ENCODE measurements at regions not wholly inside any gene's neighbourhood (a gene's known extent, or its start where the extent isn't known, plus 50 kb on each side); places are given as distances from the start of the nearest gene placed in this dataset.

DNA sequence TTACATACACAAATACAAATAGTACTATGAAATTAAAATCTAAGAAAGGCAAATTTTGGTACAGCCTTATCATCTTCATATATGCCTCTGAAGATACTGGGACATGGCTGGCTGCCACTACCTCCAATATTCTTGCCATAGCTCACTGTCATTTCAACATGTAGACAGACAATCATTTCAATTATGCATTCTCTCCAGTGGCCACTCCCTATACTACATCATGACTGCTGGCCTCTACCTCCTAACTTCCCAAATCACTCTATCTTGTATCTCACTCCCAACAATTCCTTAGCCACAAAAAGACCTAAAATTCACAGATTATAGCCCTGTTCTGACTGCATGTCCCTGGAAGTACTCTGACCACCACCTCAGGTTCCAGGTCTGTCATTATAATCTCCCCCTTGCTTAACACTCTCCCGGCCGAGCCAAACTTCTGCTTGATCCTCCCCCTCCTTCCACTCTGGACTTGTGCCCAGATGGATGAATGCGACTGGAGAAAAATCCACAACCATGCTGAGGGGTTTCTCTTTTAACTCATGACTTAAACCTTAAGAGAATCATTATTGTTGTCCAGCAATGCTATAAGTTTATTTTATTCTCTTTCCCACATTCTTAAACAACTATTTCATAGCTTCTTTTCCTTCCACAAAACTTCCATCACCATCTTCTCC is 225.3 kb upstream of the TLE4 start:
- DNase-seq (ENCODE audit: low spot score), result no peak

DNA sequence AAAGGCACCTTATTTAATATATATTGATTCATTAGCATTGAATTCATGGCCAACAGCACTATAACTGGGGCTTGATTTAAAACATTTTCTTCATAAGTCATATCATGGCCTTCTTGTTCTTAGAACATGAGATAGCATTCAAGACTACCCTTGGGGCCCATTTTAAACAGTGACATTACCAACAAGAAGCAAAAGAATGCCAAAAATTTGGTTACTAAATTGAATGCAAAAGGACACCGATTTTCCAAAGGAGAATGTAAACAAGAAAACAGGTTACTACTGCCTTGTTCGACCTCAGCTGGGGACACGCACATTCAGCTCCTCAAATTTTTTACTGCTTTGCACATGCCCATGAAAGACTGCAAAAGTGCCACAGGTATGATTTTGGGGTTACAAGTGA is 219.4 kb upstream of the TLE4 start:
- DNase-seq (ENCODE audit: low spot score), result no peak

DNA sequence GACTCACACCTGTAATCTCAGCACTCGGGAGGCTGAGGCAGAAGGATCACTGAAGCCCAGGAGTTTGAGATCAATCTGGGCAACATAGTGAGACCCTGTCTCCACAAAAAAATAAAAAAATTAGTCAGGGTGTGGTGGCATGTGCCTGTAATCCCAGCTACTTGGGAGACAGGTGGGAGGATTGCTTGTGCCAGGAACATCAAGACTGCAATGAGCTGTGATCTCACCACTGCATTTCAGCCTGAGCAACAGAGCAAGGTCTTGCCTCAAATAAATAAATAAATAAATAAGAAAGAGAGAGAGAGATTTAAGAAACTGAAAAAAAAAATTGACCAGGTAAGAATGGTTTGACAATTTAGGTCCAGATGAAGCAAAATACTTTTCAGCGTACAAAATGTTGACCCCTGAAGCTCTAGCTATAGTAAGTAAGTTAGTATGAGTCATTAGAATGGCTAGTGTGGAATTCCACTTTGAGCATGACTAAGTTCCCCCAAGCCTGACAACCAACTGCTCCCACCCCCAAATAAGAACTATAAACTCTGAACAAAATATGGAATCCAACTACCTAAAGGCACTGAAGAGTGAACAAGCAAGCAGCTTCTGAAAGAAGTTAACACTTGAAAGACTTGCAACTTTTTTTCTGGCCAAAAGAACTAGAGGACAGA is 217.8 kb upstream of the TLE4 start:
- DNase-seq (ENCODE audit: low spot score), result no peak

DNA sequence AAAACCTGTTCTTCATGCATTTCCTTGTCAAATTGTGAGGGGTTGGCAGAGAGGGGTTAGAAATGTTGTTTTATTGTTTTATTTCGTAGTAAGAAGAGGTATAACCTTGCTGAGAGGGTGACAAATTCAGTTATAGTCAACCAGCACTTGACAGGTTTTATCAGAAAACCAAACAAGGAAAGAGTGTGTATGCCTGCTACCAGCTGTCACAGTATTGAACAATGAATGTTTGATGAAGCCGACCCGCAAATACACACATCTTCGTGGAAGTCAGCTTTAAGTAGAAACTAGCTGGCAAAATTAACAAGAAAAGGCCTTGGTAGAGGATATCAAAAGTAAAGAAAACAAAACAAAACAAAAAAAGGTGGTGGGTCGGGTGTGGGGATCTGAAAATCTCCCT is 214.6 kb upstream of the TLE4 start:
- no peak for DNase-seq (ENCODE audit: low spot score)

DNA sequence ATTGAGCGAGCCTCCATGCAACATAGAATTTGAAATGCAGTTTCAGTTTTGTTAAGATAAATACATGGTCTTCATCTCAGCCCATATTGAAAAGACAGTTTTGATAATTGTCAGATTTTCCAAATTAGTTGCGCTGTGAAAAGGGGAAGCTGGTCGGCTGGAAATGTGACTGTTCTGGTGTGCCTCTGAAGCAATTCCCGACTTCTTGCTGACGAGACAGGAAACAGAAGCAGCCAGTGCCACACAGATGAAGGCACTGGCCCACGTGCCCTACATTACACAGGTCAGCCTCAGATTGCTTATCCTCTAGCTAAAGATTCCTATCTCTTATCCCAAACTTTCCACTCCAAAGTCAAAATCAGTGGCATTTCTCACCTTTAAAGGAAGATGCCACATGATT is 214.1 kb upstream of the TLE4 start:
- DNase-seq (ENCODE audit: low spot score), result no peak

DNA sequence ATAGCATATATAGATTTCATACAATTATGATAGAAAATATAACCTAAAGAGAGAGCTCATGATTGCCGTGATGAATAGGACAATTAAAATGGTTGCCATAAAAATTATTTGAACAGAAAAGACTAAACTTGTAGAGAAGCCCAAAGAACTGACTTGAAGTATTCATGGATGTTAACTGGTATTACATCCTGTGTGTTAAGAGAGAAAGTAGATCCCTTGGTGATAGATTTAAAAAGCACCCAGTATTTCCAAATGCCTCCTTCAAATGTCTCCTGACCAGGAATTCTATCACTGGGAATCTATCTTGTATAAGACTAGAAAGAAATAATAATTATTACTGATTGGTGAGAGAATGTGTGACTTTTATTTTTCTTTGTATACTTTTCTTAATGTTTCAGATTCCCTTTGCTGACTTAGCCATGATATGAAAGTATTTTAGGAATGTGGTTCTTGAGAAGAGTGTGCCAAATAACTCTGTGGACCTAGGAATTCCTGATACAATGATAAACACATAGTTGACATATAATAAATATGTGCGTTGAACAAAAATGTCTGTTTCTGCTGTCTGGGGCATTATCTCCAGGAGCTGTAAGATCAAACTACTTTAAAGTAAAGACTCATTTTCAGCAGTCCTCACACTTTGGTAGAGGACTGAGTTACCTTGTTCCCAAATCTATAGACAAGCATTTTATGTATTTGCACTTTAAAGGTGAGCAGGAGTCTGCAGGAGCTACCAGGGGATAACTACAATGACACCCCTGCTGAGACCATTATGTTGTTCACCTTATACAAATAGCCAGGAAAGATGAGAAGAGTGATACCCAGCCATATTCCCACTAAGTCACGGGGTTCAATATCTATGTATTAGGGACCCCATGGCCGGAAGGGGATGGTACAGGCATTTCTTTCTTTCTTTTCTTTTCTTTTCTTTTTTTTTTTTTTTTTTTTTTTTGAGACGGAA is 211.1 kb upstream of the TLE4 start:
- DNase-seq (ENCODE audit: low spot score), result no peak

DNA sequence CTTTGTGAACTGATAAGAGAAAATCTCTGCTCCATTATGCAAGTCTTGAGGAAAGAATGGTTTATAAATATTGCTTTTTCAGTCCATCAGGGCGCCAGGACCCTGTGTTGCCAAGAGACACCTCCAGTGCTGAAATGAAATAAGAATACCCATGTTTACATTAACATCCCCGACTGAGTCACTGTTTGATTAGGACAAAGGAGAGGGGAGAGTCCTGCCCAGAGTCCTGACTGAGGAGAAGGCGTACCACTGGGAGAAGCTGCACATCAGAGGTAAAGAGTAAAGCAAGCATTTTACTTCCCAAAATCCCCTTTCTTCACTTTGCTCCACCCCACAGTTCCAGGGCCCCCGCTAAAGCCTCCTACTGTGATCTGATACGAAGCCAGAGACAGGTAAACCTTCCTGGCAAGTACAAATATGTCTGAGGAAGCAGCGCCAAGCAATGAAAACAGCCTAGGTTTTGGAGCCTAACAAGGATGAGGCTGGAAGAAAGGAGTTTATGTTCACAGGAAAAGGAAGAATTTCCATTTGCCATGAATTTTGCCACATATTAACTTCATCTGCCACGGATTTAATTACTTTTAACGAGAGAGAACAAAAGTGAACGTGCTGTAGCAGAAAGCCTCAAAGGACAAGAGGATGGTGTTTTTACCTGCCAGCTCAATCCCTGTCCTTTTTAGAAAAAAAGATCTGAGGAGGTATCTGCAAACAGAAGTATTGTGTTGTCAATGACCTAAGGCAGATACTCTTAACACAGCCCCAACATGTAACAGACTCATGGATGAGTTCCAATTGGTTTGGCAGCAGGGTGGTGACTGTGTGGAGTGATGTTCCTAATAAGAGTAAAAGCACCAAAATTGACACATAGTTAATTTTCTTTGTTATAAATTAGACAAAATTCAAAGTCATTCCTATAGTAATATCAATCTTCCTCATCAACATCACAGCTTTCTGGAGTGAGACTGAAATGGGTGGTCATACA is 209.4 kb upstream of the TLE4 start:
- DNase-seq (ENCODE audit: low spot score), result no peak

DNA sequence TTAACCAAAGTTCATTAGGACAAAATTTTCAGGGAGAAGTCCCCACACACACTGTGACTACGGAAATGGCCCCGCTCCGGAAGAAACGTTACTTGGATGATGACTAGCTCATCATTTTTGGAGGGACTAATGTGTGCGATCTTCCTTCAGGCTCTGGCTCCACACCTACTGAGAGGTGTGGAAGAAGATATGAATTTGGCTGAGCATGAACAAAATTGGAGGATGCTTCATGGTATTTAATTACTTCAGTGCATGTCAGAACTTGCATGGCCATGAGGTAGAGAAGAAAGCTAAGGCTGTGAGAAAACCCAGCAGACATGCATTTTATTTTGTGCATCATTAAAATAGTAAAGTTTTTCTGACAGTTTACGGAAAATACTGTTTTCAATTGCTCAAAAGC is 202.1 kb upstream of the TLE4 start:
- no peak for DNase-seq (ENCODE audit: low spot score)

DNA sequence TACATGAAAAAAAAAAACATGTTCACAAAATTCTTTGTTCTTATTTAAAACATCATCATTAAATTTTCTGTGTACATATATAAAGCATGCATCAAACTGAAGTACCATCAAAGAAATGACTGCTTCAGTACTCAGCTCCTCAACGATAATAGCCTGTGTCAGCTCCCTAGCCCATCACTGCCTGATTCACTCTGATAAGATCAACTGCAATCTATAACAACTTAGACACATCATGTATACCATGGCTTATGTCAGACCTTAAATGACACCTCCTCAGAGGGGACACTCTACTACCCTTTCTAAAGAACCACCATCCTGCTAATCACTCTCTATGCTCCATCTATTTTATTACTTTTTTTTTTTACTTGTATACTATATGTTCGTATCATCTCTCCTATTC is 200.5 kb upstream of the TLE4 start:
- DNase-seq (ENCODE audit: low spot score), result no peak

DNA sequence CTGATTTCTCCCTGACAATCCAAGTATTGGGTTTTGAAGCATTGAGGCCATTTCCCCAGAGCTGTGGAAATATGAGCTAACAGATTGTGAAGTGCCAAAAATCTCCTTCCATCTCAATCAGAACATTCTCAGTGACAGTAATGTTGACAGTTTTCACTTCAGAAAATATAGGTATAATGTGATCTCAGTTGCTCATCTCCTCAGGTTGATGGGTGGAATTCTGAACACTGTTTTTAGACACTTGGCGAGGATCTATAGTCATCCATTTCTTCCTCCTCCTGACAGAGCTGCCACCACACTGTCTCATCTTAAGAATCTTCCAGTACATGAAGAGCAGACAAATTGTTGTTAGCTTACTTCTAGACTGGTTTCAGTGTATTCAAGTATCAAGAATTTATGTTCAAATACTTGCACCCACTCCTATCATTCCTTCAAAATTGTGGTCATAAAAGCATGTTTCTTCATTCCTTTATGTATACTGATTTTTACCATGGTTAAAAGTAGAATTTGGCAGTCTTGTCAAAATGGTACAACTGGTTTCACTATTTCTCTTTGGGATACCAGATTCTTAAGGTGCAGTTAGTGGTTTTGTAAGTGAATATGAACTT is 199.7 kb upstream of the TLE4 start:
- no peak for DNase-seq (ENCODE audit: low spot score)

DNA sequence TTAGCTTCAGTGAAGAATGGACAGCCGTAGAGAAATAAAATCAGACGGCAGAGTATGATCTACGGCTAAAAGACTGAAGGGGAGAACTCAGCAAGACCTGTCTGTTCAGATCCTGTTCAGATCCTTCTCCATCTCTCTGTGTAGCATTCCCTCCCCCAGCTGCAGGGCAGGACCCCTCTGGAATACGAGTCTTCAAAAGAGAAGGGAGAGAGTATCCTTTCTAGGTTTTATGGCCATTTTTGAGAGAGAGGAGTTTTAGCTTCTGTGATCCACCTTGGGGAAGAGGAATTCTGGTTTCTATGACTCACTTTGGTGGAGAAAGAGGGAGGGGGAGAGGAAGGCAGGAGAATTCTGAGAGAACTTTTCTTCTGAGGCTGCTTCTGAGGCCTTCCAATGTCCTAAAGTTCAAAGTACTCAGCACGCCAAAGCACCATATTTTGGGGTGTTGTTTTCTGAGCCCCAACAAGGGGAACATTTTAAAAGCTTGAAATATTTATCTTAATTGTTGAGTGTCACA is 194.4 kb upstream of the TLE4 start:
- no peak for DNase-seq (ENCODE audit: low spot score)

DNA sequence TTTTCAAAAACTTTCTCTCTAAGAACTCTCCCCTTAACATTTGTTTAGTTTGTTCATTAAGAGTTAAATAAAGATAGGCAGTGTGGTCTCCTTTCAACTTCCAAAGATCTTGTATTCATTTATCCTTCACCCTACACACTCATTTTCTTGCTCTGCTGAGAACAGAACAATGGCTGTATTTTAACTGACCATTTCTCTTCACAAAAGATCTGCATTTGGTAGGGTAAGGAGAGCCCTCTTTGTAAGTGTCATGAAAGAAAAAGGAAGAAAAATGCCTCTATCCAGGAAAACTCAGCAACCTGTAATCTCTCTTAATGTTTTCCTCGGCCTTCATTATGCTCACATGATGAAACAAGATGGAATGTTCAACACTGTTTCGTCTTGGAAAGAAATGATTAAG is 193.7 kb upstream of the TLE4 start:
- no peak for DNase-seq (ENCODE audit: low spot score)

DNA sequence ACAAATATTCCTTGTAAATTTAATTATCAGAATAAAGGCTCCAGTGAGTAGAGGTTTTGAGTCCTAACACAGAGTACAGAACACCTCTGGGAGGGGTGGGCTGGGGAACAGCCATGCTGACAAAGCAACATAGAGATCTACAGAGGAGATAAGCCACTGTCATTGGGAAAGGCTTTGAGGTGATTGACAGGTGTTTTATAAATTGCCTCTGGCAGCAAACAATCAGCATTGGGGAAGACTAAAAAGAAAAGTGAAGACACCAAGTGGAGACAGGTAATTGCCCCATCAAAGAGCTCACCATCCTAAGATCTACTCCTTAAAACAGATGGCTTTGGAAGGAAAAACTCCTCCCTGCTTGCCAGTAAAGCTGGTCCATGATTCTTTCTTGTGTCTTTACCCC is 189.7 kb upstream of the TLE4 start:
- DNase-seq (ENCODE audit: low spot score), result no peak

DNA sequence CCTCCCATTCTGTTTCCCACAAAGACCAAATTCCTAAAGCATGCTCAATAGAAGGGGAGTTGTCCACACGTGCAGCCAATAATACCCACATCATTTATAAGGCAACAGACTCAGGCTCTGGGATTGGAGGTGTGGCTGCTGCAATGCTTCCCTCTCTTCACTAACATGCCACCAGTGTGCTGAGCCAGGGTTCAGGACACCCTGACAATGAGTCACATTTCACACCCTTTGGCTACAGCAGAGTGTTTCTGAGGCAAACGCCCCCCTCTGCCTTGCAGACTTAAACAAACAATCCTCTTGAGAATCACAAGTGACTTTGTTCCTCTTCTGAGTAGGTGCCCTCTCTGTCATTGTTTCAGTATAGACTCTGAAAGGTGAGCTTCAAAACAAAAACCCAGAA is 189.3 kb upstream of the TLE4 start:
- no peak for DNase-seq (ENCODE audit: low spot score)

DNA sequence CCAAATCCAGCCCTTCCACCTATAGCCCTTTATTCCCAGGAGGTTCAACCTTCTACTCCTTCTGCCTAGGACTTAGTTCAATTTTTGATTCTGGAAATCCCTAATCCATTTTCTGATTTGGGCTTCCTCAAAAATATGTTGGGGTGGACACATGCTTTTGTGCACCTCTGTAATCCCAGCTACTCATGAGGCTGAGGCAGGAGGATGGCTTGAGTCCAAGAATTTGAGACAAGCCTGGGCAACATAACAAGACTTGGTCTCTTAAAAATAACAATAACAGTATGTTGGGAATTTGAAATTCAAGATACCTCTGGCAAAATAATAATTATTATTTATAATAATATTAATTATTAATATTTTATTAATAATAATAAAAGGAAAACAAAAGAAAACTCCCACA is 188.7 kb upstream of the TLE4 start:
- no peak for DNase-seq (ENCODE audit: low spot score)

DNA sequence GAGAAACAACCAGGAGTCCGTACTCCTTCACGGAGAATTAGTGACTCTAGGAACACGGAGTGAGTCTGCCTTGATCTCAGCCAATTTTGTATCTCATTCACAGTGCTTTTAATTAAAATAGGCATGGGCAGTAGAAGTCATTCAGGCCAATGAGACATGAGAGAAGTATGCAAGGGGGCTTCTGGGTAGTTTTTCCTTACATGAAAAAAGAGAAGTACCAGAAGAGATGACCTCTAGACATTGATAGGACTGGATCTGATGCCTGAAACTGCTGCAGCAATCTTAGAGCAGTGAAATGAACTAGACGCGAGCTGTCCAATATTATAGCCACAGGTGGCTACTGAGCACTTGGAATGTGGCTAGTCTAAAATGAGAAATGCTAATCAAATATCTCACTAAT is 187.7 kb upstream of the TLE4 start:
- DNase-seq (ENCODE audit: low spot score), result no peak

DNA sequence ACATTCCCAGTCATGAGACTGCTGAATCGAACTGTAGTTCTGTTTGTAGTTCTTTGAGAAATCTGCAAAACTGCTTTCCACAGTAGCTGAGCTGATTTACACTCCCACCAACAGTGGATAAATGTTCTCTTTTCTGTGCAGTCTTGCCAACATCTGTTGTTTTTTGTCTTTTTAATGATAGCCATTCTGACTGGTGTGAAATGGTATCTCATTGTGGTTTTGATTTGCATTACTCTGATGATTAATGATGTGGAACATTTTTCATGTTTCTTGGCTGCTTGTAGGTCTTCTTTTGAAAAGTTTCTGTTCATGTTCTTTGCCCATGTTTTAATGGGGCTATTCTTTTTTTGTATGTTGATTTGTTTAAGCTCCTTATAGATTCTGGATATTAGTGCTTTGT is 187.3 kb upstream of the TLE4 start:
- DNase-seq (ENCODE audit: low spot score), result no peak

DNA sequence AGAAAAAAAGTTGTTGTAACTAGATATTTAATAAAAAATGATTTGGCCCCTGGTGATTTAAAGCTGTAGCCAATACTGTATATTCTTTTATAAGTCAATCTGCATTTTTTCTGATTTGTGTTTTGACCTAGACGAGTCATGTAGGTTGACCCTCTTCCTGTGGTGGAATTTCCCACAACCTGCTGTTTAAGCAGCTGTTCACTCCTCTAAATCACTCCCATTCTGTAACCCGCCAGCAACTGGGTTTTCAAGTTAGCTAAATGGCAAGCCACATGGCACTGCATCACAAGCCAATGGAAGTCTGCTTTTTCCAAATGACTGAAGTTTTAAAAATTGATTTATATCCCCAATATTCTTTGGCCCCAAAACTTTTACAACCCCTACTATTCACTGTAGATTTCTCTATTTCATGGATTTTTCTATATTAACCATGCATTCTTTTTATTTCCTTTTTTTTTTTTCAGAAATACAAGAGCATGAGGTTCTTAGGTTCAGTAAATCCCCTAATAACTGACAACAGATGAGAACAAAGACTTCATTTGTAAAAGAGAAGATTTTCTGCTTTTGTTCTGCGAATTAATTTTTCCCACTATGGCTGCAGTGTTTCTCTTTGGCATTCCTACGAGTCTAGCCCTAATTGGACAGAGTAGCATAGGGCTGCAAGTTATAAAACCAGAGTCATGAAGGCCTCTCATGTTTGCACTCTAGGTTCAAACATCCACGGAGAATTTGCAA is 184.5 kb upstream of the TLE4 start:
- DNase-seq (ENCODE audit: low spot score), result no peak

DNA sequence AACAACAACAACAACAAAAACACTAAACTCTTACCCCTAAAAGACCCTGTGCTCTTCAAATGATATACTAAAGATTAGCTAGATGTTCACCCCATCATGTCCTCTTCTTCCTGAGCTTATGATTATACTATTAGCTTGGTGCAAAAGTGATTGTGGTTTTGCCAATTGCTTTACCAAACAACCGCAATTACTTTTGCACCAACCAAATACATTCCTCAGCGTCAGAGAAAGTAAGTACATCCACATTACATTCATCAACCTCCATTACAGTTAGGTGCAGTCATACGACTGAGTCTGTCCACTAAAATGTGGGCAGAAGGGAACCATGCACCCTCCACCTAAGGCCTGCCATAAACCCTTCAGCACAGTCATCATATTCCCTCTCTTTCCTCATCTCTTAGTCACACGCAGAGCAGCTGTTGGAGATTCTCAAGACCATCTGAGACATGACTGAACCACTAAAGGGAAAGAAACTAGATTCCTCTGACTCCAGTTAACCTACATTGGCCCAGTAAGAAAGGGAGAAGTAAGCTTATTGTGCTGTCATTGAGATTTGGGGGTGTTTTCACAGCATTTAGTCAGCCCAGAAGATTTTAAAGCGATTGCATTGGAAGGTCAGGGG is 181.6 kb upstream of the TLE4 start:
- no peak for DNase-seq (ENCODE audit: low spot score)

All from hematopoietic multipotent progenitor cell treated with erythropoietin and hydrocortisone succinate and interleukin-3 and kit ligand, for 17 days (in vitro differentiated cells).